ENCODE measurements at regions not wholly inside any gene's neighbourhood (a gene's known extent, or its start where the extent isn't known, plus 50 kb on each side); places are given as distances from the start of the nearest gene placed in this dataset.
A peak's percentile ranks its signal among the peaks of the same experiment; 100 is the strongest.

DNA sequence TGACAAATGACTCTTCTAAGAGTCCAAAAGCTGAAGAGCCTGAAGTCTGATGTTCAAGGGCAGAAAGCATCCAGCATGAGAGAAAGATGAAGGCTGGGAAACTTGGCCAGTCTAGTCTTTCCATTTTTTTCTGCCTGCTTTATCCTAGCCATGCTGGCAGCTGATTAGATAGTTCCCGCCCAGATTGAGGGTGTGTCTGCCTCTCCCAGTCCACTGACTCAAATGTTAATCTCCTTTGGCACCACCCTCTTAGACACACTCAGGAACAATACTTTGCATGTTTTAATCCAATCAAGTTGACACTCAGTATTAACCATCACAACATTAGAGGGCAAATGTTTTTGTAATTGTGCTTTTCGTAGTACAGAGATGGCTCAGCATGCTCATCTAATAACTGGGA is 267.5 kb upstream of the KLHL1 start:
- DNase-seq = no peak

GRCh38 chr13:70370924-70371323 is 262.7 kb upstream of the KLHL1 start:
- no peak for DNase-seq

GRCh38 chr13:70366720-70367119 is 258.5 kb upstream of the KLHL1 start:
- DNase-seq = no peak

- no peak for DNase-seq
Measured at GRCh38 chr13:70363991-70364390, 255.7 kb upstream of the KLHL1 start.

- no peak for DNase-seq
Measured at GRCh38 chr13:70362820-70363570, 254.7 kb upstream of the KLHL1 start.

GRCh38 chr13:70357031-70357430 is 248.8 kb upstream of the KLHL1 start:
- no peak for DNase-seq

GRCh38 chr13:70353096-70353495 is 244.8 kb upstream of the KLHL1 start:
- DNase-seq = no peak

DNA sequence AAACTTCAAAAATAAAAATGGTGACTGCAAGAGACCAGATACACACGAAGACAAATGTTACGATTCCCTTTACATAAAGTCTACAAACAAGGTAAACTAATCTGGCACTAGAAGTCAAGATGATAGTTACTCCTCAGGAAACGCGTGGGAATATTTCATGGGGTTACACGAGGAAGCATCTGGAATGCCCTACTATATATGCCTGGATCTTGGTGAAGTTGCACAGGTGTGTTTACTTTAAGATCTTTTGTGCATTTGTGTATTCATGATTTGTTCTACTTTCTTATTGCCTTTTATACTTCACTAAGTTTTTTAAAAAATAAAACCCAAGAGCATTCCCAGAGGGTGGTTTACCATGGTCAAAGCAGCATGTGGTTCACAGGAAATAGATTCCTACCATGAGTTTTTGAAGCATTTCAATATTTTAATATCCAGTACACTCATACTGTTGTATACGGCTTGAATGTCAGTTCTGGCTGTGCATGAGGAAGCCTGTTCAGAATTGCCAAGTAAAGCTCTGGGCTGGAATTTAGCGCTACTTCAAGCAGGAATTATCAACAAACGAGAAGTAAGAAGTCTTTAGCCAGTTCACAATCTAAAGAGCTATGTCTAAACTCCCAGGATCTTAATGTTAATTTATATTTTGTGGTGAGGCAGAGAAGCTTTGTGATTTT is 239.8 kb upstream of the KLHL1 start:
- DNase-seq = no peak

- no peak for DNase-seq
Measured at GRCh38 chr13:70339738-70340137, 231.5 kb upstream of the KLHL1 start.

- no peak for DNase-seq
Measured at GRCh38 chr13:70338609-70339008, 230.4 kb upstream of the KLHL1 start.

GRCh38 chr13:70336866-70337265 is 228.6 kb upstream of the KLHL1 start:
- DNase-seq = no peak

DNA sequence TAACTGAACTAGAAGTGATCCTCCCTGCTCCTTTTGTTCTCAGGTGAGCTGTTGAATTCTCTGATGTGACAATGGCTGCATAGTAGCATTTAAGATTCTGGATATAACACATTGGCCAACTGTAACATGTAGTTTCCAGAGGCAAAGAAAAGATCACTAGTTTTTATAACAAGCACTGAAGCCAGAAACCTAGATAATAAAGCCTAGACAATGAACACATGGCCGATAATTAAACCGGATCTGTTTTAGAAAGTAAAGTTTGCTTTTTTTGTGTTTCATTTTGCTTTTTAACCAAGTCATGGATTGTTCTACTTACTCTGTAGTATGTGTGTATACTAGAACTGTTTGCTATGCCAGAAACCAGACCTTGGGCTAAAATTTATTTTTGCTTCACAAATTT is 225.5 kb upstream of the KLHL1 start:
- no peak for DNase-seq

DNA sequence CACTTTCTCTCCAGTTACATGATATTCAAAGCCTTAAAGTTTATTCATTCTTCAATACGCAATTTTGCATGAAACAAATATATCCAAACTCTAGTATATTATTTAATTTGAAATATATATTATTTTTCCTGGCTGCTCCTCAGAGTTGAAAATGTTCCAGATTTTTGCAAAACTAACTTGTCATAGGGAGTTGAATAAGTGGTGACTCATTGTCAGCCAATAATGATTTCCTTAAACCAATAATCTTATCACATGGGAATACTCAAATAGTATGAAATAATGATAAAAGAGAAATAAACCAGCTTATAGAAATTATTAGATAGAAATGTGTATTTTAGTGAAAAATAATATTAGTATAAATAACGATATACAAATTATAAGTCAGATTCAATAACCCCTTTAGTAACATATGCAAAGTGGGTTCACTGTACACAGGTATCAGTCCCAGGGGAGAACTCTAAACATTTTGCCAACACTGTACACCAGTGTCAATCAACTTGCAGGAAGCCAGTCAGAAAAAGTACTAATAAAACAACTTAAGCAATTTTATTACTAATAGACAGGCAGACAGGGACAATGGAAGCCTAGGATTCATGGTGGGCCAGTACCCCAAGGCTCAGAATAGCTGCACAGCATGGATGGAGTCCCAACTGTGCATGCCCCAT is 222.6 kb upstream of the KLHL1 start:
- no peak for DNase-seq

DNA sequence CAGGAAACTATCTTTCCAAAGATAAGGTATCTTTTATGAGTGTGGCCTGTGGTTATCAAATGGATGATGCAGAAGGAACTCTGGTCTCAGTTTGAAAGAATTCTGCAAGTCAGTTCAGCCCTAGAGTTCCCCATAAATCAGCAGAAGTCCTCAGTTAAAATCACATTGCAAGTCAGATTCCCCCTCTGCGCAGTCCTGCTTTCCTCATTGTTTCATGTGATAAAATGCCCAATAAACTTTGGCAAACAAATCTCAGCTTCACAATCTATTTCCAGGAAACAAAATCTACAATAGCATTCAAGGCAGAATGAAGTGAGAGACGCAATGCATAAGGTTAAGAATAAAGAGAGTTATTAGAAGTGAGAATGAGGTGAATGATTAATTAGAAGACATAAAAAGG is 216.3 kb upstream of the KLHL1 start:
- DNase-seq = no peak

- DNase-seq = no peak
Measured at GRCh38 chr13:70311191-70311590, 202.9 kb upstream of the KLHL1 start.

DNA sequence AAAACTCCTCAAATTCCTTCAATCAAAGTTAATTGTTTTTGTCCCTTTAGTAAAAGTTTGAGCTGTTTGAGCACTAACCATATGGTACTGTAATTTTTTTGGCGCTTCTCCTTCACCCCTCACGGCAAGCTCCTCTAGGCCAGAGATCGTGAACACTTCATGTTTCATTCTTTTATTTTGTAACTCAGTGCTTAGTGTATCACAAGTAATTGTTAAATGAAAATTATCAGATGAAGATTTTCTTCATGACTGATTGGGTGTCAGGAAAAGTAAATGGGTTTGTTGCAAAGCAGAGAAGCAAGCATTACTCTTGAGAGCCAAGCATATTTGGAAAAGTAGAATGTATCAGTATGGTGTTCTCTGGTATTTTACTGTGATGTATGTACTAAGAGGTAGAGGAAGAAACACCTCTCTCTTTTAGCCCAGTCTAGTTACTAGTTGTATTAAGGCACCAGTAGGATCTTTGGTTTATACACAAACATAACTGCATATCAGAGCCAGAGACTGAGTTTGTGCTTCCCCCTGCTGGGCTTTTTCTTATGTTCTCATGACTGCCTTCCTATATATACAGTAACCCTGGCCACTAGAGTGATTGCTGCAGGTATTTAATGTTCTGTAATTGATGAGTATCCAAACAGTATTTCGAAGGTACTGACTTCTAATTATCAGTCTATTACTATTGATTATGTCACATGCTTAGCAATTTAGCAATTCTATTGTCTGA is 202.3 kb upstream of the KLHL1 start:
- DNase-seq = no peak

GRCh38 chr13:70297189-70297616 is 189.0 kb upstream of the KLHL1 start:
- no peak for DNase-seq

GRCh38 chr13:70284371-70284770 is 176.1 kb upstream of the KLHL1 start:
- DNase-seq = no peak

- no peak for DNase-seq
Measured at GRCh38 chr13:70275841-70276240, 167.6 kb upstream of the KLHL1 start.

GRCh38 chr13:70255406-70255991 is 147.2 kb upstream of the KLHL1 start:
- peak; percentile 26 for DNase-seq

DNA sequence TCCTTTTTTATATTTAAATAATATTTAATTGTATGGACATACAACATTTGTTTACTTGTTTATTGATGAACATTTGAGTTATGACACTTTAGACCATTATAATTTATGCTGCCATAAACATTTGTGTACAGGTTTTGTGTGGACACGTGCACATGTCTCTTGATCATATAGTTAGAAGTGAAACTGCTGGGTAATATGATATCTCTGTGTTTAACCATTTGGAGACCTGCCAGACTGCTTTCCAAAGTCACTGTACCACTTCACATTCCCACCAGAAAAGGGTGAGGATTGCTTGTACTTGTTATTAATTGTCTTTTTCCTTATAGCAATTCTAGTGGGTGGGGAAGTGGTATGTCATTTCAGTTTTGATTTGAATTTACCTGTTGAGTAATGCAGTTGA is 145.6 kb upstream of the KLHL1 start:
- DNase-seq = no peak

DNA sequence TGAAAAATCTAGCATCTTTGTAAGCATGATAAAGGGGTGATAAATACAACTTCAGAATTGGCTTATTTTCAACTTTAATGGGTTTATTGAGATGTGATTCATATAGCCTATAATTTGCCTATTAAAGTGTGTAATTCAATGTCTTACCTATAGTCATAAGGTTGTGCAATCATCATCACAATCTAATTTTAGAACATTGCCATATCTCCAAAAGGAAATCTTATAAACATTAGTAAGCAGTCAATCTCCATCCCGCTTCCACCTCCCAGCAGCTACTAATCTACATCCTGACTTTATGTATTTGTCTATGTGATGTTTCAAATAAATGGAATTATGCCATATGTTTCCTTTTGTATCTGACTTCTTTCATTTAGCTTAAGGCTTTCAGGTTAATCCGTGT is 145.2 kb upstream of the KLHL1 start:
- no peak for DNase-seq
